Panc1 (cell line): ENCODE measurements at regions not wholly inside any gene's neighbourhood (a gene's known extent, or its start where the extent isn't known, plus 50 kb on each side); places are given as distances from the start of the nearest gene placed in this dataset.

Experiments
- ATAC-seq: fragments of 200-7000 bp; cut with Tn5 transposase; 2 replicates; pipeline ENCODE4 v1.9.1; 2020; ENCODE audit warnings: mild to moderate bottlenecking, moderate library complexity
- BruUV-seq: library from RNA; stranded (reverse); fragments of 400-500 nt; replicated peaks from 2 replicates; lab custom pipeline; 2021; lab: Mats Ljungman, UMichigan
- CTCF ChIA-PET: fragments of 300-600 bp; sonication (Branson Sonifier 250); formaldehyde crosslinking; loops from one replicate; lab custom pipeline; 2022; ENCODE audit warnings: antibody characterized with exemption; lab: Charles Lee
- POLR2A ChIA-PET: fragments of 300-600 bp; sonication (Branson Sonifier 250); formaldehyde crosslinking; loops from one replicate; lab custom pipeline; 2022; ENCODE audit warnings: antibody characterized with exemption; lab: Charles Lee
- DNase-seq: peaks from one replicate; pipeline ENCODE4 v3.0.0-alpha.2; 2010; ENCODE audit warnings: low read depth, low spot score
- H3K27ac ChIP-seq: 2 replicates; pipeline ENCODE4 v1.5.1; 2011; ENCODE audit warnings: mild to moderate bottlenecking, low read length, inconsistent platforms
- H3K27me3 ChIP-seq: fragments of 200-500 bp; sonication (Bioruptor generic); 2 replicates; pipeline ENCODE4 v1.6.0; 2014; ENCODE audit warnings: low read length, inconsistent platforms; ENCODE audit not compliant: control insufficient read depth, insufficient read depth
- H3K36me3 ChIP-seq: fragments of 200-500 bp; sonication (Bioruptor generic); 2 replicates; pipeline ENCODE4 v1.5.1; 2014; ENCODE audit warnings: inconsistent platforms, mild to moderate bottlenecking, low read length, moderate library complexity; ENCODE audit not compliant: control insufficient read depth, insufficient read depth
- H3K4me1 ChIP-seq: 2 replicates; pipeline ENCODE4 v1.5.1; 2011; ENCODE audit warnings: inconsistent platforms, mild to moderate bottlenecking, low read length, moderate library complexity; ENCODE audit not compliant: control insufficient read depth, insufficient read depth
- H3K4me3 ChIP-seq, 2 experiments: 2 replicates each; pipeline ENCODE4 v1.5.1; 2011 to 2012; ENCODE audit warnings: low read depth in 2 of 2, low read length in 2 of 2, mild to moderate bottlenecking in 2 of 2, inconsistent platforms in 1 of 2, moderate library complexity in 1 of 2
- H3K9me3 ChIP-seq: fragments of 200-500 bp; sonication (Bioruptor generic); 2 replicates; pipeline ENCODE4 v1.5.1; 2014; ENCODE audit warnings: low read depth, mild to moderate bottlenecking, inconsistent platforms, low read length, moderate library complexity; ENCODE audit not compliant: control insufficient read depth, insufficient read depth
- POLR2AphosphoS5 ChIP-seq: IDR thresholded peaks from 2 replicates; pipeline ENCODE4 v1.6.1; 2012; ENCODE audit warnings: mild to moderate bottlenecking, low read depth, low read length, moderate library complexity
- SIN3A ChIP-seq: IDR thresholded peaks from 2 replicates; pipeline ENCODE4 v1.6.1; 2012; ENCODE audit warnings: low read depth, mild to moderate bottlenecking, low read length, moderate library complexity, borderline replicate concordance; ENCODE audit not compliant: insufficient read depth
- TCF7L2 ChIP-seq: IDR thresholded peaks from 2 replicates; pipeline ENCODE4 v1.6.1; 2011; ENCODE audit warnings: mild to moderate bottlenecking, low read depth, low read length, inconsistent platforms
- in situ Hi-C: cut with HindIII; loops from 2 replicates; pipeline ENCODE4 v1.10.0; 2016; ENCODE audit warnings: low sequenced_read_pairs, low pct_unique_long_range_greater_than_20kb
- intact Hi-C: fragments of 100-400 bp; cut with micrococcal nuclease; formaldehyde crosslinking; loops from one replicate; pipeline ENCODE4 v1.10.0; 2022; ENCODE audit not compliant: unreplicated experiment
- TF ChIP-seq, protein P1 (sequence below): fragments of 450-650 bp; IDR thresholded peaks from 2 replicates; pipeline ENCODE4 v1.5.1; 2017; ENCODE audit warnings: mild to moderate bottlenecking
- TF ChIP-seq, protein P2 (sequence below), 2 experiments: IDR thresholded peaks; 2 replicates each; pipeline ENCODE4 v1.6.1; 2011 to 2012; ENCODE audit warnings: low read depth in 2 of 2, control low read depth in 1 of 2, low read length in 1 of 2, mild to moderate bottlenecking in 1 of 2, moderate library complexity in 1 of 2; ENCODE audit not compliant: insufficient read depth in 1 of 2

DNA sequence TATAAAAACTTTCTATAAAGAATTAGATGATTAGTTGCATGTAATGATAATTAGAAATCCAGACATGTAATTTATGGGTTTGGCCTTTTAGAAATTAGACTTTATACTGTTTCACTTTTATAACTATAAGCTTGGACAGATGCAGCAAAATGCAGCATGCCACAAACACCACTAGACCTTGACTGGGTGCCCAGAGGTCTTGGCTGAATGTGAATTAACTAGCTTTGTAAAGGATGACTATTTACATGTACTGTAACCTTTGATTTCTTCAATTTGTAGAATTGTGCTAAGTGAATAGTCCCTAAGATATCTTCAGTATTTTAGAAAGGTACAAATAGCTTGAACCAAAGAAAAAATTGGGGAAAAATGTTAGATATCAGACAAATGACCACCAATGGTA lies 2168.1 kb downstream of the MAT2B start:
- no peaks in the 10 kb centered on the region for H3K4me1 ChIP-seq
- intact Hi-C loops (no loop called here), in situ Hi-C loops (no loop called here)
- ChIA-PET CTCF (no interaction called here), POLR2A (no interaction called here)
- no peak overlapping the region for H3K27ac ChIP-seq
- DNase-seq (no peak), ATAC-seq (no peak)
- no peaks in the 10 kb centered on the region for H3K9me3 ChIP-seq
- H3K27me3 ChIP-seq: no peaks in the 10 kb centered on the region
- TF ChIP-seq SIN3A (no peak), TCF7L2 (no peak), POLR2AphosphoS5 (no peak)
- TF ChIP-seq, protein P1, sequence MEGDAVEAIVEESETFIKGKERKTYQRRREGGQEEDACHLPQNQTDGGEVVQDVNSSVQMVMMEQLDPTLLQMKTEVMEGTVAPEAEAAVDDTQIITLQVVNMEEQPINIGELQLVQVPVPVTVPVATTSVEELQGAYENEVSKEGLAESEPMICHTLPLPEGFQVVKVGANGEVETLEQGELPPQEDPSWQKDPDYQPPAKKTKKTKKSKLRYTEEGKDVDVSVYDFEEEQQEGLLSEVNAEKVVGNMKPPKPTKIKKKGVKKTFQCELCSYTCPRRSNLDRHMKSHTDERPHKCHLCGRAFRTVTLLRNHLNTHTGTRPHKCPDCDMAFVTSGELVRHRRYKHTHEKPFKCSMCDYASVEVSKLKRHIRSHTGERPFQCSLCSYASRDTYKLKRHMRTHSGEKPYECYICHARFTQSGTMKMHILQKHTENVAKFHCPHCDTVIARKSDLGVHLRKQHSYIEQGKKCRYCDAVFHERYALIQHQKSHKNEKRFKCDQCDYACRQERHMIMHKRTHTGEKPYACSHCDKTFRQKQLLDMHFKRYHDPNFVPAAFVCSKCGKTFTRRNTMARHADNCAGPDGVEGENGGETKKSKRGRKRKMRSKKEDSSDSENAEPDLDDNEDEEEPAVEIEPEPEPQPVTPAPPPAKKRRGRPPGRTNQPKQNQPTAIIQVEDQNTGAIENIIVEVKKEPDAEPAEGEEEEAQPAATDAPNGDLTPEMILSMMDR: no peak
- TF ChIP-seq, protein P2, sequence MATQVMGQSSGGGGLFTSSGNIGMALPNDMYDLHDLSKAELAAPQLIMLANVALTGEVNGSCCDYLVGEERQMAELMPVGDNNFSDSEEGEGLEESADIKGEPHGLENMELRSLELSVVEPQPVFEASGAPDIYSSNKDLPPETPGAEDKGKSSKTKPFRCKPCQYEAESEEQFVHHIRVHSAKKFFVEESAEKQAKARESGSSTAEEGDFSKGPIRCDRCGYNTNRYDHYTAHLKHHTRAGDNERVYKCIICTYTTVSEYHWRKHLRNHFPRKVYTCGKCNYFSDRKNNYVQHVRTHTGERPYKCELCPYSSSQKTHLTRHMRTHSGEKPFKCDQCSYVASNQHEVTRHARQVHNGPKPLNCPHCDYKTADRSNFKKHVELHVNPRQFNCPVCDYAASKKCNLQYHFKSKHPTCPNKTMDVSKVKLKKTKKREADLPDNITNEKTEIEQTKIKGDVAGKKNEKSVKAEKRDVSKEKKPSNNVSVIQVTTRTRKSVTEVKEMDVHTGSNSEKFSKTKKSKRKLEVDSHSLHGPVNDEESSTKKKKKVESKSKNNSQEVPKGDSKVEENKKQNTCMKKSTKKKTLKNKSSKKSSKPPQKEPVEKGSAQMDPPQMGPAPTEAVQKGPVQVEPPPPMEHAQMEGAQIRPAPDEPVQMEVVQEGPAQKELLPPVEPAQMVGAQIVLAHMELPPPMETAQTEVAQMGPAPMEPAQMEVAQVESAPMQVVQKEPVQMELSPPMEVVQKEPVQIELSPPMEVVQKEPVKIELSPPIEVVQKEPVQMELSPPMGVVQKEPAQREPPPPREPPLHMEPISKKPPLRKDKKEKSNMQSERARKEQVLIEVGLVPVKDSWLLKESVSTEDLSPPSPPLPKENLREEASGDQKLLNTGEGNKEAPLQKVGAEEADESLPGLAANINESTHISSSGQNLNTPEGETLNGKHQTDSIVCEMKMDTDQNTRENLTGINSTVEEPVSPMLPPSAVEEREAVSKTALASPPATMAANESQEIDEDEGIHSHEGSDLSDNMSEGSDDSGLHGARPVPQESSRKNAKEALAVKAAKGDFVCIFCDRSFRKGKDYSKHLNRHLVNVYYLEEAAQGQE (IDR thresholded peaks at IDR 0.05; ENCODE audit: insufficient read depth in 1 of 2, low read depth in 2 of 2, low read length in 1 of 2): no peak
- H3K36me3 ChIP-seq: no peaks in the 10 kb centered on the region
- no peak overlapping the region for H3K4me3 ChIP-seq
- no TSS peak for BruUV-seq

DNA sequence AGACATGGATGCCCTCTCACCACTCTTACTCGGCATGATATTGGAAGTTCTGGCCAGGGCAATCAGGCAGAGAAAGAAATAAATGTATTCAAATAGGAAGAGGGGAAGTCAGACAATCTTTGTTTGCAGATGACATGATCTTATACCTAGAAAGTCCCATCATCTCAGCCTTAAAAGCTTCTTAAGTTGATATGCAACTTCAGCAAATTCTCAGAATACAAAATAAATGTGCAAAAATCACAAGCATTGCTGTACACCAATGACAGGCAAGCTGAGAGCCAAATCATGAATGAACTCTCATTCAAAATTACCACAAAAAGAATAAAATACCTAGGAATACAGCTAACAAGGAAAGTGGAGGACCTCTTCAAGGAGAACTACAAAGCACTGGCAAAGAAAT lies 2190.4 kb downstream of the MAT2B start:
- CTCF ChIA-PET: no interaction called here
- DNase-seq (no peak), ATAC-seq (no peak)
- H3K4me1 ChIP-seq: no peaks in the 10 kb centered on the region
- in situ Hi-C loops (no loop called here), intact Hi-C loops (no loop called here)
- POLR2A ChIA-PET: no interaction called here
- H3K4me3 ChIP-seq: no peak overlapping the region
- H3K36me3 ChIP-seq: no peaks in the 10 kb centered on the region
- no peak overlapping the region for H3K27ac ChIP-seq
- BruUV-seq: no TSS peak
- no peaks in the 10 kb centered on the region for H3K27me3 ChIP-seq
- no peaks in the 10 kb centered on the region for H3K9me3 ChIP-seq
- TF ChIP-seq POLR2AphosphoS5 (no peak), TCF7L2 (no peak), SIN3A (no peak)
- TF ChIP-seq, protein P2 (IDR thresholded peaks at IDR 0.05; ENCODE audit: insufficient read depth in 1 of 2, low read depth in 2 of 2, low read length in 1 of 2): no peak
